ENCODE measurements at regions not wholly inside any gene's neighbourhood (a gene's known extent, or its start where the extent isn't known, plus 50 kb on each side); places are given as distances from the start of the nearest gene placed in this dataset.

DNA sequence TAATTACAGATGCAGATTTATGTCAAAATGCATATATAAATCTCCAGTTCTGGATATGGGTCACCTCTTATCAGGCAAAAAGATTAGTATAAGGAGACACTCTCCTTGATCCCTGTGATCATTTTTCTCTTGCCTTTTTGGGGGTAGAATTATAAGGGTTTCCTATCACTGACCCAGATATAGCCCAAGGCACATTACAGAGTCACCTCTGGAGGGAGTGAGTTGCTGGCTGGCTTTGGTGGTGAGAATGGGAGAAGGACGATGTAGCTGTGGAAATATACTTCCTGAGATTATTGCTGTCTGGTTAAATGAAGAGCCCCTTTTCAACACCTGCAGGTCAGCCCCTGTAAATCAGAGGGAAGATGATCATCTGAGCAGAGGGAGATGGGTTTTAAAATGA is 418.7 kb downstream of the MTX2 start:
- DNase-seq = no peak

- no peak for DNase-seq
Observed at GRCh38 chr2:176689711-176690110, 420.5 kb downstream of the MTX2 start.

DNA sequence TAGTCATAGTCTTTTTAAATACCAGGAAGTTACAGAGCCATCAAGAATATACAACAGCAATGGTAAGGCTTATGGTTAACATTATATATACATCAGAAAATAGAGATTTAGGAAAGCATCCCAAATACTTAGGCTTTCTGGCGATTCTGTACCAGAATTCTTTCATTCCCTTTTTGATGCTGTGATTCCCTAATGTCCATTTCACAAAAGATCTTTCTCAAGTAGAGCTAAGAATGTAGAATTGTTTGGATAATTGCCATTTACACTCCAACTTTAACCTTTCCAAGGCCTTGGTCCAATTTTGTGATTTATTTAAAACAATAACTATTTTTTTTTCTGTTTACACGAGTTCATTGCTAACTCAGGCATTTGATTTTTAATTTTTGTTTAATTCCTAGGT is 422.2 kb downstream of the MTX2 start:
- no peak for DNase-seq

- DNase-seq = no peak
Observed at GRCh38 chr2:176692533-176692932, 423.3 kb downstream of the MTX2 start.

- no peak for DNase-seq
Observed at GRCh38 chr2:176699098-176699497, 429.9 kb downstream of the MTX2 start.

- DNase-seq = no peak
Observed at GRCh38 chr2:176699644-176700043, 430.4 kb downstream of the MTX2 start.

DNA sequence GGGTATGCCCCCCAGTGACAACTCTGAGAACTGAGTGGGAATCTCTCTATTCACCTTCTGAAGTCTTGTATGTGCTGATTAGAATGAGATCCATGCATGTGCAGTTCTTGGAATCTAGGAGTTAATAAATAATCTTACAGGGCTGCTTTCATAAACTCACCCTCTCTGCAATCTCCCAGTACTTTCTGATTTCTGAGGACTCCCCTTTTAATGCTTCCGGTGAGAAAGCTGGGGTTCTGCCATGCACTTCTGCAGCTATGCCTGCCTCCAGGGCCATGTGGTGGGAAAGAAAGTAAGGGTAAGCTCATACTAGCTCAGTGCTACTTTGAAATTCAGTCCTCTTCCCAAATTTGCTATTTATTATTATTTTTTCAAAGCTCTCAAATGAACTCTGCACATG is 432.9 kb downstream of the MTX2 start:
- DNase-seq = no peak

- no peak for DNase-seq
Observed at GRCh38 chr2:176704282-176704858, 435.1 kb downstream of the MTX2 start.

GRCh38 chr2:176709149-176709951 is 440.1 kb downstream of the MTX2 start:
- no peak for DNase-seq

GRCh38 chr2:176709991-176710390 is 440.7 kb downstream of the MTX2 start:
- no peak for DNase-seq

DNA sequence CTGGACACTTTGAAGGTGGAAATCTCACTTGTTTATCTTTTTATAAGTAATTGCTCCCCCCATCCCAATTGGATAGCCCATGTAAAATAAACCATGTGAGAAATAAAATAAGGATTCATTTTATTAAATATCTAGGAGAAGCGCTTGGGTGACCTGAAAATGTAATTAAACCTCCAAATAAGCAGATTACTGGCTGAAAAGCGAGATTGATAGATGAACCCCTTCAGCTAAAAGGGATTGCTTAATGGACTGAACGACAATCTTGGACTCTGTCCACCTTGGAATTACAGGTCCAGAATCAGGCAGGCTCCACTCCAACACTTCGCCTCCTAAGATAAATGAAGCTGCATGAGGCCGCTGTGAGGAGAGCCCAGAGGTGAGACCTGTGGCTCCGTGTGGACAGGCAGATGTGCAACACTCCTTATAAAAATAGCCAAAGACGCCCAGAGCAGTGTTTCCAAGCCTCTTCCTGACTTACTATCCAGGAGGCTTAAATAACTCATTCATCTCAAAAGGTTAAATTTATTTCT is 441.5 kb downstream of the MTX2 start:
- no peak for DNase-seq

DNA sequence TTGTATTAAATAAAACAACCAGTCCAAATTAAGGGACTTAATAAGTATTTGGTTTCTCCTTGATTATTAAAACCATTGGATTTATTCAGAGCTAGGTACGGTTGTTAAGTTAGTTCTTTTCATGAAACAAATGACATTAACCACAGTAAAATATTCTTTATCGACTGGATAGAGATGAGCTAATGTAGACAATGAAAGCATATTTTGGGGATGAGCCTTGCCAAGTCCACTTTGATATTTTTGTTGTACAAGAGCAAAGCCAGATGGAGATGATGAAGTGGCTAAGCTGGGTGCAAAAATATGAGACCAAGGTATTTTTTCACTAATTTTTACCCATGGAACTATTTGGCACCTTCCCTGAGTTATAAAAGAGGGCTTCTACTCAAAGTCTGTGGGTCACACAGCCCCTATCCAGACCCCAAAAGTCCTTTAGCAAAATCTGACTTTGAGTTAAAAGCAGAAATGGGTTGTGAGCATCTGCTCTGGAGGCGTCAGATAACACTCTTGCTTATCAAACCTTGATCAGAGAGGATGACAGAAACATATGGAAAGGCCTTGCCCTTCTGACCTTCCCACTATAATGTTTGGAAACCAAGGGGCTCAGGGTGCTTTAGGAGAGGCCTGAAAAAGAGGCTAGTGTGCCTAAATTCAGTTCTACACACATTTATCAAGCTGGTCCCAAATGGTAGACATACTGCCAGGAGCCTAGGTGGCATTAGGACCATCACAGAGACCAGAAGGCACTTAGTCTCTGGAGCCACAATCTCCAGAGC is 456.8 kb downstream of the MTX2 start:
- DNase-seq = no peak

- no peak for DNase-seq
Observed at GRCh38 chr2:176727696-176728095, 458.5 kb downstream of the MTX2 start.

GRCh38 chr2:176729706-176730569 is 460.7 kb downstream of the MTX2 start:
- no peak for DNase-seq

DNA sequence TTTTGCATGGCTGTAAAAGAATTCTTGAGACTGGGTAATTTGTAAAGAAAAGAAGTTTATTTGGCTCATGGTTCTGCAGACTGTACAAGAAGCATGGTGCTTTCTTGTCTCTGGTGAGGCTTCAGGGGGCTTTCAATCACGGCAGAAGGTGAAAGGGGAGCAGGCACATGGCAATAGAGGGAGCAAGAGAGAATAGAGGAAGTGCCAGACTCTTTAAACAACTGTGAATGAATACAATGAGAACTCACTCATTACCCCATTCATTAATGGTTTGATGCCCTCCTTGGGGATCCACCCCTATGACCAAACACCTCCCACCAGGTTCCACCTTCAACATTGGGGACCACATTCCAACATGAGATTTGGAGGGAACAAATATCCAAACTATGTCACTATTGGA is 463.5 kb downstream of the MTX2 start:
- no peak for DNase-seq

GRCh38 chr2:176733698-176734430 is 464.6 kb downstream of the MTX2 start:
- no peak for DNase-seq

GRCh38 chr2:176734868-176735267 is 465.6 kb downstream of the MTX2 start:
- DNase-seq = no peak

DNA sequence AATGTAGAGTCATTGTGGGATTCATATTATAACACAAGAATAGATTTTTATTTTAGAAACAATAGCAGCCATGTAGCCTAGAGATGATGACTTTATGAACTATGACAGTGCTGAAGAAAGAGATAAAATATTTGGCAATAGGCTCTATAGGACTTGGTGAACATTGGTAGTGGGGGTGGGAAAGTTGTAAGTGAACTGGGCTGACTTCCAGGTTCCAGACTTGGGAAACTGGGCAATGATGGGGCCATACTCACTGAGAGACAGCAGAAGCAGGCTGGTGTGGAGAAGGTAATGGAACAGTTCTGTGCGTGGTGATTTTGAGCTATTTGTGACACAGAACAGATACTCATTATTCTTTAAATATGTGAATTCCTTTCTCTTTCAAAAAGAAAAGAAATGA is 470.3 kb upstream of the HNRNPA3 start:
- no peak for DNase-seq

DNA sequence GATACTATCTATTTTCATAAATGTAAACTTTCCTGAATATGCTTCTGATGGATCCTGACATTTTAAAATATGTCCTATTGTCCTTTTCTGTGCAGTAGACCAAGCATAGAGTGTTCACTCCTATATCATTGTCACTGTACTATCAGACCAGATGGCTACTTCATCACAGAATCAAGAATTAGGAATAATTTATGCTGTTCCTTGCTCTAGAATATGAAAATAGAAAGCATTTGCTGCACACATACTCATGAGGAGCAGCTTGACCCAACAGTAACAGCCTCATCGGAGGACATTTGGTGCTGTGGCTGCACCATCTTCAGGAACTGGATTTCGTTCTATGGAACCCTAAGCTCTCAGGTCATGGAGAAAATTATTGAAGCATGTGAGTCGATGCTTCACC is 468.9 kb upstream of the HNRNPA3 start:
- no peak for DNase-seq

- DNase-seq = no peak
Observed at GRCh38 chr2:176744146-176744545, 468.4 kb upstream of the HNRNPA3 start.

DNA sequence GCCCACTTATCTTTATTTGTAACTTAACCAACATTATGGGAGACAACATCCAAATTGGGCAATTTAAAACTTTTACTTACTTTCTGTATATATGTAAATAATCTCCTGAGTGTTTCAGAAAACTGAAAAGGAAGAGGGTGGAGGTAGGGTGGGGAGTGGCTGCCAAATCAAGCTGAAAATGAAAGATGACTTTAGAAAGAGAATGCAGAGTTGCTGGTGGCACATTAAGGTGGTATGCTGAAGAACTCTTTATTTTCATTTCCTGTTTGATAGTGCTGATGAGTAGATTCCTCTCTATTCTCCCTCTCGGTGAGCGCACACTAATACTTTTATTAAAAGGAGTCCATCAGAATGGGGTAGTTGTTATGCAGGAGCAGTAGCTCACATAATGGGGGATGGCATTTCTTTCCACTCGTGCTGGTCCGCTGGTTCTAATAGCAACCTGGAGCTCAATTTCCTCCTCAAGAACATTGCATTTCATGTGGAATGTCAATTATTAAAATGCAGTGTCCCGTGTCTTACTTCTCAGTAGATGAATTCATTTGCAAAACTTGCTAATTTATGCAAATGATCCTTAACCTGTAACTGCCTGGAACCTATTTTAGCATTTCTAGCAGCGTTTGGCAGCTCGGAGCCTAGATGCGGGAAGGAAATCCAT is 466.9 kb upstream of the HNRNPA3 start:
- no peak for DNase-seq

GRCh38 chr2:176746411-176746810 is 466.2 kb upstream of the HNRNPA3 start:
- DNase-seq = no peak

Data from activated CD8-positive, alpha-beta memory T cell treated with anti-CD3 and anti-CD28 coated beads for 24 hours (primary cell).